ENCODE measurements at regions not wholly inside any gene's neighbourhood (a gene's known extent, or its start where the extent isn't known, plus 50 kb on each side); places are given as distances from the start of the nearest gene placed in this dataset.

GRCh38 chr1:79323239-79324025, 316.9 kb upstream of the ADGRL4 start:
- Histone ChIP-seq H3K27ac (ENCODE audit: low read depth, low read length) (no peak overlapping the region), H3K9me3 (ENCODE audit: control insufficient read depth in 1 of 2, low read length in 2 of 2) (no peaks in the 10 kb centered on the region), H3K4me1 (ENCODE audit: control insufficient read depth in 1 of 2, insufficient read depth in 2 of 2, low read length in 2 of 2) (no peaks in the 10 kb centered on the region), H3K27me3 (ENCODE audit: control insufficient read depth in 1 of 2, insufficient read depth in 2 of 2, low read length in 2 of 2) (no peaks in the 10 kb centered on the region), H3K36me3 (ENCODE audit: control insufficient read depth in 1 of 2, insufficient read depth in 2 of 2, low read length in 2 of 2) (no peaks in the 10 kb centered on the region), H3K9ac (ENCODE audit: low read depth in 1 of 2, low read length in 2 of 2) (no peak overlapping the region), H3K4me3 (ENCODE audit: low read depth in 1 of 2, low read length in 2 of 2) (no peak overlapping the region)

- Histone ChIP-seq H3K9me3 (ENCODE audit: control insufficient read depth in 1 of 2, low read length in 2 of 2) (no peaks in the 10 kb centered on the region), H3K9ac (ENCODE audit: low read depth in 1 of 2, low read length in 2 of 2) (no peak overlapping the region), H3K4me1 (ENCODE audit: control insufficient read depth in 1 of 2, insufficient read depth in 2 of 2, low read length in 2 of 2) (no peaks in the 10 kb centered on the region), H3K36me3 (ENCODE audit: control insufficient read depth in 1 of 2, insufficient read depth in 2 of 2, low read length in 2 of 2) (no peaks in the 10 kb centered on the region), H3K4me3 (ENCODE audit: low read depth in 1 of 2, low read length in 2 of 2) (no peak overlapping the region), H3K27ac (ENCODE audit: low read depth, low read length) (no peak overlapping the region), H3K27me3 (ENCODE audit: control insufficient read depth in 1 of 2, insufficient read depth in 2 of 2, low read length in 2 of 2) (no peaks in the 10 kb centered on the region)
Measured at GRCh38 chr1:79322511-79323027, 316.0 kb upstream of the ADGRL4 start.

GRCh38 chr1:79312438-79312837, 305.9 kb upstream of the ADGRL4 start:
- no peaks in the 10 kb centered on the region for H3K4me1 ChIP-seq (ENCODE audit: control insufficient read depth in 1 of 2, insufficient read depth in 2 of 2, low read length in 2 of 2)
- no peak overlapping the region for H3K27ac ChIP-seq (ENCODE audit: low read depth, low read length)
- no peak overlapping the region for H3K9ac ChIP-seq (ENCODE audit: low read depth in 1 of 2, low read length in 2 of 2)
- no peaks in the 10 kb centered on the region for H3K9me3 ChIP-seq (ENCODE audit: control insufficient read depth in 1 of 2, low read length in 2 of 2)
- no peaks in the 10 kb centered on the region for H3K27me3 ChIP-seq (ENCODE audit: control insufficient read depth in 1 of 2, insufficient read depth in 2 of 2, low read length in 2 of 2)
- no peaks in the 10 kb centered on the region for H3K36me3 ChIP-seq (ENCODE audit: control insufficient read depth in 1 of 2, insufficient read depth in 2 of 2, low read length in 2 of 2)
- no peak overlapping the region for H3K4me3 ChIP-seq (ENCODE audit: low read depth in 1 of 2, low read length in 2 of 2)

- Histone ChIP-seq H3K27me3 (ENCODE audit: control insufficient read depth in 1 of 2, insufficient read depth in 2 of 2, low read length in 2 of 2) (no peaks in the 10 kb centered on the region), H3K4me1 (ENCODE audit: control insufficient read depth in 1 of 2, insufficient read depth in 2 of 2, low read length in 2 of 2) (no peaks in the 10 kb centered on the region), H3K27ac (ENCODE audit: low read depth, low read length) (no peak overlapping the region), H3K36me3 (ENCODE audit: control insufficient read depth in 1 of 2, insufficient read depth in 2 of 2, low read length in 2 of 2) (no peaks in the 10 kb centered on the region), H3K4me3 (ENCODE audit: low read depth in 1 of 2, low read length in 2 of 2) (no peak overlapping the region), H3K9ac (ENCODE audit: low read depth in 1 of 2, low read length in 2 of 2) (no peak overlapping the region), H3K9me3 (ENCODE audit: control insufficient read depth in 1 of 2, low read length in 2 of 2) (no peaks in the 10 kb centered on the region)
Measured at GRCh38 chr1:79310609-79311008, 304.1 kb upstream of the ADGRL4 start.

- Histone ChIP-seq H3K4me3 (ENCODE audit: low read depth in 1 of 2, low read length in 2 of 2) (no peak overlapping the region), H3K27ac (ENCODE audit: low read depth, low read length) (no peak overlapping the region), H3K36me3 (ENCODE audit: control insufficient read depth in 1 of 2, insufficient read depth in 2 of 2, low read length in 2 of 2) (no peaks in the 10 kb centered on the region), H3K27me3 (ENCODE audit: control insufficient read depth in 1 of 2, insufficient read depth in 2 of 2, low read length in 2 of 2) (no peaks in the 10 kb centered on the region), H3K4me1 (ENCODE audit: control insufficient read depth in 1 of 2, insufficient read depth in 2 of 2, low read length in 2 of 2) (no peaks in the 10 kb centered on the region), H3K9ac (ENCODE audit: low read depth in 1 of 2, low read length in 2 of 2) (no peak overlapping the region), H3K9me3 (ENCODE audit: control insufficient read depth in 1 of 2, low read length in 2 of 2) (no peaks in the 10 kb centered on the region)
Measured at GRCh38 chr1:79304131-79304530, 297.6 kb upstream of the ADGRL4 start.

- Histone ChIP-seq H3K9ac (ENCODE audit: low read depth in 1 of 2, low read length in 2 of 2) (no peak overlapping the region), H3K9me3 (ENCODE audit: control insufficient read depth in 1 of 2, low read length in 2 of 2) (no peaks in the 10 kb centered on the region), H3K4me3 (ENCODE audit: low read depth in 1 of 2, low read length in 2 of 2) (no peak overlapping the region)
Measured at GRCh38 chr1:79303040-79303439, 296.5 kb upstream of the ADGRL4 start.

GRCh38 chr1:79302380-79302930, 295.9 kb upstream of the ADGRL4 start:
- no peaks in the 10 kb centered on the region for H3K27me3 ChIP-seq (ENCODE audit: control insufficient read depth in 1 of 2, insufficient read depth in 2 of 2, low read length in 2 of 2)
- no peak overlapping the region for H3K4me3 ChIP-seq (ENCODE audit: low read depth in 1 of 2, low read length in 2 of 2)
- no peaks in the 10 kb centered on the region for H3K9me3 ChIP-seq (ENCODE audit: control insufficient read depth in 1 of 2, low read length in 2 of 2)
- no peaks in the 10 kb centered on the region for H3K36me3 ChIP-seq (ENCODE audit: control insufficient read depth in 1 of 2, insufficient read depth in 2 of 2, low read length in 2 of 2)
- no peak overlapping the region for H3K27ac ChIP-seq (ENCODE audit: low read depth, low read length)
- no peak overlapping the region for H3K9ac ChIP-seq (ENCODE audit: low read depth in 1 of 2, low read length in 2 of 2)
- H3K4me1 ChIP-seq (ENCODE audit: control insufficient read depth in 1 of 2, insufficient read depth in 2 of 2, low read length in 2 of 2): no peaks in the 10 kb centered on the region

More at GRCh38 chr1:79303040-79303439, 296.5 kb upstream of the ADGRL4 start:
- Histone ChIP-seq H3K27me3 (ENCODE audit: control insufficient read depth in 1 of 2, insufficient read depth in 2 of 2, low read length in 2 of 2) (no peaks in the 10 kb centered on the region), H3K36me3 (ENCODE audit: control insufficient read depth in 1 of 2, insufficient read depth in 2 of 2, low read length in 2 of 2) (no peaks in the 10 kb centered on the region), H3K27ac (ENCODE audit: low read depth, low read length) (no peak overlapping the region), H3K4me1 (ENCODE audit: control insufficient read depth in 1 of 2, insufficient read depth in 2 of 2, low read length in 2 of 2) (no peaks in the 10 kb centered on the region)

GRCh38 chr1:79295967-79296366, 289.4 kb upstream of the ADGRL4 start:
- Histone ChIP-seq H3K9me3 (ENCODE audit: control insufficient read depth in 1 of 2, low read length in 2 of 2) (no peaks in the 10 kb centered on the region), H3K27ac (ENCODE audit: low read depth, low read length) (no peak overlapping the region), H3K9ac (ENCODE audit: low read depth in 1 of 2, low read length in 2 of 2) (no peak overlapping the region), H3K4me1 (ENCODE audit: control insufficient read depth in 1 of 2, insufficient read depth in 2 of 2, low read length in 2 of 2) (no peaks in the 10 kb centered on the region), H3K27me3 (ENCODE audit: control insufficient read depth in 1 of 2, insufficient read depth in 2 of 2, low read length in 2 of 2) (no peaks in the 10 kb centered on the region), H3K36me3 (ENCODE audit: control insufficient read depth in 1 of 2, insufficient read depth in 2 of 2, low read length in 2 of 2) (no peaks in the 10 kb centered on the region), H3K4me3 (ENCODE audit: low read depth in 1 of 2, low read length in 2 of 2) (no peak overlapping the region)

GRCh38 chr1:79293611-79294010, 287.1 kb upstream of the ADGRL4 start:
- Histone ChIP-seq H3K27ac (ENCODE audit: low read depth, low read length) (no peak overlapping the region), H3K27me3 (ENCODE audit: control insufficient read depth in 1 of 2, insufficient read depth in 2 of 2, low read length in 2 of 2) (no peaks in the 10 kb centered on the region), H3K9me3 (ENCODE audit: control insufficient read depth in 1 of 2, low read length in 2 of 2) (no peaks in the 10 kb centered on the region), H3K36me3 (ENCODE audit: control insufficient read depth in 1 of 2, insufficient read depth in 2 of 2, low read length in 2 of 2) (no peaks in the 10 kb centered on the region), H3K4me3 (ENCODE audit: low read depth in 1 of 2, low read length in 2 of 2) (no peak overlapping the region), H3K4me1 (ENCODE audit: control insufficient read depth in 1 of 2, insufficient read depth in 2 of 2, low read length in 2 of 2) (no peaks in the 10 kb centered on the region), H3K9ac (ENCODE audit: low read depth in 1 of 2, low read length in 2 of 2) (no peak overlapping the region)

GRCh38 chr1:79290927-79291474, 284.5 kb upstream of the ADGRL4 start:
- no peak overlapping the region for H3K4me3 ChIP-seq (ENCODE audit: low read depth in 1 of 2, low read length in 2 of 2)
- no peaks in the 10 kb centered on the region for H3K9me3 ChIP-seq (ENCODE audit: control insufficient read depth in 1 of 2, low read length in 2 of 2)
- no peaks in the 10 kb centered on the region for H3K27me3 ChIP-seq (ENCODE audit: control insufficient read depth in 1 of 2, insufficient read depth in 2 of 2, low read length in 2 of 2)
- no peak overlapping the region for H3K9ac ChIP-seq (ENCODE audit: low read depth in 1 of 2, low read length in 2 of 2)
- no peaks in the 10 kb centered on the region for H3K36me3 ChIP-seq (ENCODE audit: control insufficient read depth in 1 of 2, insufficient read depth in 2 of 2, low read length in 2 of 2)
- H3K27ac ChIP-seq (ENCODE audit: low read depth, low read length): no peak overlapping the region
- H3K4me1 ChIP-seq (ENCODE audit: control insufficient read depth in 1 of 2, insufficient read depth in 2 of 2, low read length in 2 of 2): no peaks in the 10 kb centered on the region
